MCF 10A (cell line): ENCODE measurements at regions not wholly inside any gene's neighbourhood (a gene's known extent, or its start where the extent isn't known, plus 50 kb on each side); places are given as distances from the start of the nearest gene placed in this dataset.

Experiments
- BruUV-seq: library from RNA; stranded (reverse); fragments of 400-500 nt; replicated peaks from 2 replicates; lab custom pipeline; 2021; lab: Mats Ljungman, UMichigan
- CTCF ChIA-PET: fragments of 300-600 bp; sonication (Branson Sonifier 250); formaldehyde crosslinking; extraction: SDS; loops from one replicate; lab custom pipeline; 2021; ENCODE audit warnings: antibody characterized with exemption, inconsistent platforms; lab: Yijun Ruan, JAX
- POLR2A ChIA-PET: fragments of 300-600, 350-650 bp; sonication (Branson Sonifier 250); formaldehyde crosslinking; extraction: SDS; loops from one replicate; lab custom pipeline; 2020; ENCODE audit warnings: antibody characterized with exemption, inconsistent platforms; lab: Yijun Ruan, JAX
- DNase-seq: peaks from one replicate; pipeline ENCODE4 v3.0.0-alpha.2; 2018; ENCODE audit not compliant: unreplicated experiment
- H3K27ac Mint-ChIP-seq: one replicate; pipeline ENCODE4 v1.8.0; 2022; ENCODE audit warnings: mild to moderate bottlenecking, low read depth, mixed read lengths; ENCODE audit not compliant: unreplicated experiment
- H3K27me3 Mint-ChIP-seq: one replicate; pipeline ENCODE4 v1.8.0; 2022; ENCODE audit warnings: mixed read lengths; ENCODE audit not compliant: insufficient read depth, unreplicated experiment
- H3K36me3 Mint-ChIP-seq: one replicate; pipeline ENCODE4 v1.8.0; 2022; ENCODE audit warnings: mild to moderate bottlenecking, moderate library complexity, mixed read lengths; ENCODE audit not compliant: insufficient read depth, unreplicated experiment
- H3K4me1 Mint-ChIP-seq: one replicate; pipeline ENCODE4 v1.8.0; 2022; ENCODE audit warnings: mixed read lengths; ENCODE audit not compliant: insufficient read depth, unreplicated experiment
- H3K4me3 Mint-ChIP-seq: one replicate; pipeline ENCODE4 v1.8.0; 2022; ENCODE audit warnings: mild to moderate bottlenecking, moderate library complexity, mixed read lengths; ENCODE audit not compliant: unreplicated experiment
- H3K9me3 Mint-ChIP-seq: one replicate; pipeline ENCODE4 v1.8.0; 2022; ENCODE audit warnings: mixed read lengths; ENCODE audit not compliant: unreplicated experiment
- CTCF ChIP-seq: fragments of 200-600 bp; IDR thresholded peaks from one replicate; pipeline ENCODE4 v1.8.0; 2022; ENCODE audit warnings: antibody characterized with exemption, mild to moderate bottlenecking; ENCODE audit not compliant: unreplicated experiment
- intact Hi-C: fragments of 100-400 bp; cut with micrococcal nuclease; formaldehyde crosslinking; loops from 2 replicates; pipeline ENCODE4 v1.14.1; 2022

DNA sequence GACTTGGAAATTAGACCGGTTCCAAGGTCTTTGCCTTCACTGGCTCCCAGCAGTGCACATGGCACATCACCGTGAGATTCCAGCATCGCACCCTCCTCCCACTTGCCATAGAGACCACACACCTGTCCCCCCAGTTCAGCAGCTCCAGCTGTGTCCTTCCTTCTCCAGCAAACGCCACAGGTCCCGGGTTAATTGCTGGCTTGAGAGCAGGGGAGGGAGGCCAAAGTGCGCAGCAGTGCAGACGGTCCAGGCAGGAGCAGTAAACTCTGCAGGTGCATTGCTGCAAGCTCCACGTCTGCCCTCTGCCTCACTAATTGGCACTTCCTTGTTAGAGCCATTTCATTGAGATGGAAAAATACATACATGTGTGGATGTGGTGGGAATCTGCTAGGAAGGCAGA is 65.3 kb downstream of the KLHDC7A start:
- Mint-ChIP-seq H3K9me3 (no peaks in the 10 kb centered on the region), H3K27me3 (peaks cover 90% of the 10 kb centered on the region), H3K4me1 (no peaks in the 10 kb centered on the region), H3K4me3 (no peak overlapping the region), H3K27ac (no peak overlapping the region), H3K36me3 (no peaks in the 10 kb centered on the region)
- BruUV-seq = no TSS peak
- TF ChIP-seq CTCF = no peak
- DNase-seq = no peak
- intact Hi-C loops = no loop called here
- ChIA-PET CTCF (no interaction called here), POLR2A (no interaction called here)

DNA sequence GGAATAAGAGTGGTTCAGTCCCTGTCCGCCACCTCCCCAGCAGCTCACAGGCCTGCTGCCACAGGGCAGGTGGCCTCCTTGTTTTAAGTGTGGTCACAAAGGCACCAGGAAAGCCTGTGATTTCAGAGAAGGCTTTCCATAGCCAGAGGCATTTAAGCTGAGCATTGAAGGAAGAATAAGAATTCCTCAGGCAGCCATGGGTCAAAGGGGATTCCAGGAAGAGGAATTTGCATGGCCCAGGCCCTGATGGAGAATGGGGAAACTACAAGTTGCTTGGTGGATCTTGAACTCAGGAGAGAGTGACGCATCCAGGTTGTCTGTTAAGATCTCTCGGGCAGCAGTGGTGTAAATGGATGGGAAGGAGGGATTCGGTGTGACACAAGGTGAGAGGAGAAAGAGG is 66.7 kb downstream of the KLHDC7A start:
- ChIA-PET POLR2A (no interaction called here), CTCF (no interaction called here)
- H3K27me3 Mint-ChIP-seq = peaks cover 90% of the 10 kb centered on the region
- no peaks in the 10 kb centered on the region for H3K36me3 Mint-ChIP-seq
- H3K27ac Mint-ChIP-seq = no peak overlapping the region
- TF ChIP-seq CTCF = no peak
- no peaks in the 10 kb centered on the region for H3K9me3 Mint-ChIP-seq
- no peaks in the 10 kb centered on the region for H3K4me1 Mint-ChIP-seq
- no TSS peak for BruUV-seq
- DNase-seq = no peak
- intact Hi-C loops = no loop called here
- H3K4me3 Mint-ChIP-seq = no peak overlapping the region

DNA sequence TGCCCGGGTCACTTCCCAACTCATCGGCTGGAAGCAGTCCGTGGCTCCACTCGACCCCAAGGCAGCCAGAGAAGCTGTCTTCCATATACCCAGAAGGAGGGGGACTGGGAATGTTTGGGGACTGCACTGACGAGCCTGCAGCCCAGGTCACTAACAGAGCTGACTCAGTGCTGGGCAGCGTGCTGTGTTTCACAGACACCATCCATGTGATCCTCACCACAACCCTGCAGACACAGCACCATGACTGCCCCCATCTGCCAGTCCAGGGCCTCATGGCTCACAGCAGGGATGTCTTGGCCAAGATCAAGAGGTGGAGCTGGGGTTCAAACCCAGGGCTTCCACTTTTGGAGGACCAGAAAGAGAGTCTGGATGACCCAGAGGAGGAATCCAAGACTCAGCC is 67.9 kb downstream of the KLHDC7A start:
- H3K36me3 Mint-ChIP-seq = no peaks in the 10 kb centered on the region
- H3K27me3 Mint-ChIP-seq = peaks cover 94% of the 10 kb centered on the region
- no peak for TF ChIP-seq CTCF
- intact Hi-C loops = no loop called here
- no peaks in the 10 kb centered on the region for H3K4me1 Mint-ChIP-seq
- H3K4me3 Mint-ChIP-seq = no peak overlapping the region
- ChIA-PET CTCF (interaction anchor here (0.8 kb wide), 1 partner anchor 33 kb away, joined by 3 read pairs; no protein-coding TSS in a partner anchor), POLR2A (no interaction called here)
- H3K27ac Mint-ChIP-seq = no peak overlapping the region
- no peak for DNase-seq
- H3K9me3 Mint-ChIP-seq = no peaks in the 10 kb centered on the region
- BruUV-seq = no TSS peak

DNA sequence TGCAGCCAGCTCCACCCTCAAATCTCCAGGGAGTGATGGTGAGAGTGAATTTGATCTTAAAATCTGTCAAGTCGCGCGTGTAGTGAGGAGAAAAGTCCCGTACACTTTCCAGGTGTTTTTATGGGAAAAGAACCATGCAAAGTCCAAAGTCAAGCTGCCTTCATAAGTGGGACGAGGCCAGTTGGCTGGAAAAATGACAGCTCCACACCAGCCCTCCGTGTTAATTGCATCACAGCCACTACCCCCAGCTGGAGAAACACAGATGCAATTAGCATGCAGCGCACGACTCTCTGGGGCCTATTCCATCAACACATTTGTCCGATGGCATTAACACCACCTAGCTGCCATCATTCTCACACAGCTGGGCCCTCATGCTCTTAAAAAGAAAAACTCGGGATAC is 68.4 kb downstream of the KLHDC7A start:
- no peak for TF ChIP-seq CTCF
- no TSS peak for BruUV-seq
- H3K27ac Mint-ChIP-seq = no peak overlapping the region
- CTCF ChIA-PET = interaction anchor here (0.8 kb wide), 2 partner anchors 9 to 33 kb away, joined by 3 to 4 read pairs; no protein-coding TSS in a partner anchor
- DNase-seq = no peak
- H3K27me3 Mint-ChIP-seq = peaks cover 98% of the 10 kb centered on the region
- POLR2A ChIA-PET = no interaction called here
- H3K36me3 Mint-ChIP-seq = no peaks in the 10 kb centered on the region
- H3K4me3 Mint-ChIP-seq = no peak overlapping the region
- no peaks in the 10 kb centered on the region for H3K4me1 Mint-ChIP-seq
- intact Hi-C loops = no loop called here
- H3K9me3 Mint-ChIP-seq = no peaks in the 10 kb centered on the region
